ENCODE measurements at regions not wholly inside any gene's neighbourhood (a gene's known extent, or its start where the extent isn't known, plus 50 kb on each side); places are given as distances from the start of the nearest gene placed in this dataset.
A peak's percentile ranks its signal among the peaks of the same experiment; 100 is the strongest.

GRCh38 chr4:183798301-183799253 is 106.5 kb upstream of the STOX2 start:
- H3K4me1 ChIP-seq (ENCODE audit: insufficient read depth): peaks cover 25% of the 10 kb centered on the region
- no peaks in the 10 kb centered on the region; the same call in 1 of the 2 replicates for H3K36me3 ChIP-seq (ENCODE audit: insufficient read depth)
- Mint-ChIP-seq H3K27ac (no peak overlapping the region), H3K4me3 (peak overlapping the region; percentile 80), H3K36me3 (ENCODE audit: low read depth) (peaks cover 7% of the 10 kb centered on the region; the same call in 2 of the 3 replicates), H3K27me3 (ENCODE audit: insufficient read depth, low read depth, poor library complexity) (peaks cover 40% of the 10 kb centered on the region), H3K9me3 (peaks cover 23% of the 10 kb centered on the region), H3K4me1 (peaks cover 36% of the 10 kb centered on the region)
- H3K79me2 ChIP-seq (replicated peaks; ENCODE audit: insufficient read depth): no peaks in the 10 kb centered on the region
- no peaks in the 10 kb centered on the region for H3F3A ChIP-seq (replicated peaks; ENCODE audit: low read depth)
- H3K4me2 ChIP-seq: peak overlapping the region; percentile 72
- H4K20me1 ChIP-seq (replicated peaks; ENCODE audit: insufficient read depth): no peaks in the 10 kb centered on the region; the same call in 1 of the 2 replicates
- TF ChIP-seq CTCF (conservative IDR thresholded peaks at IDR 0.05; ENCODE audit: low read depth in 2 of 2) (peak in 1 of 2 experiments; percentile 22; a peak in 1 of 4 replicates), REST (IDR thresholded peaks at IDR 0.05; ENCODE audit: unreplicated experiment) (no peak), ZNF462 (CRISPR knock-in tag; IDR thresholded peaks at IDR 0.05) (no peak), JUNB (IDR thresholded peaks at IDR 0.05; ENCODE audit: unreplicated experiment) (no peak), ZNF331 (CRISPR knock-in tag; IDR thresholded peaks at IDR 0.05; ENCODE audit: low read depth) (no peak), STAT1 (IDR thresholded peaks at IDR 0.05; ENCODE audit: unreplicated experiment) (no peak), CREB1 (CRISPR knock-in tag; IDR thresholded peaks at IDR 0.05; ENCODE audit: low read depth) (peak; percentile 48; the same call in 1 of the 2 replicates), POLR2AphosphoS5 (IDR thresholded peaks at IDR 0.05; ENCODE audit: low read depth) (no peak), NANOG (IDR thresholded peaks at IDR 0.05; ENCODE audit: borderline replicate concordance) (no peak), ZNF114 (CRISPR knock-in tag; IDR thresholded peaks at IDR 0.05) (no peak), EZH2 (IDR thresholded peaks at IDR 0.05; ENCODE audit: low read depth, unreplicated experiment) (peak; percentile 74), EZH2phosphoT487 (IDR thresholded peaks at IDR 0.05; ENCODE audit: unreplicated experiment) (no peak)
- TF ChIP-seq, protein P1, sequence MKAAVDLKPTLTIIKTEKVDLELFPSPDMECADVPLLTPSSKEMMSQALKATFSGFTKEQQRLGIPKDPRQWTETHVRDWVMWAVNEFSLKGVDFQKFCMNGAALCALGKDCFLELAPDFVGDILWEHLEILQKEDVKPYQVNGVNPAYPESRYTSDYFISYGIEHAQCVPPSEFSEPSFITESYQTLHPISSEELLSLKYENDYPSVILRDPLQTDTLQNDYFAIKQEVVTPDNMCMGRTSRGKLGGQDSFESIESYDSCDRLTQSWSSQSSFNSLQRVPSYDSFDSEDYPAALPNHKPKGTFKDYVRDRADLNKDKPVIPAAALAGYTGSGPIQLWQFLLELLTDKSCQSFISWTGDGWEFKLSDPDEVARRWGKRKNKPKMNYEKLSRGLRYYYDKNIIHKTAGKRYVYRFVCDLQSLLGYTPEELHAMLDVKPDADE (IDR thresholded peaks at IDR 0.05): no peak
- peak; percentile 67 for DNase-seq (ENCODE audit: low spot score)
- H3K9me2 ChIP-seq (ENCODE audit: insufficient read depth): no peaks in the 10 kb centered on the region
- peak; percentile 16 for ATAC-seq
- H3K27ac ChIP-seq (ENCODE audit: low read depth): no peak overlapping the region
- H3K27me3 ChIP-seq (ENCODE audit: insufficient read depth): peaks cover 66% of the 10 kb centered on the region
- H2AFZ ChIP-seq: peak overlapping the region; percentile 84
- peak overlapping the region; percentile 75 for H3K4me3 ChIP-seq
